HL-60 (cell line): ENCODE measurements at regions not wholly inside any gene's neighbourhood (a gene's known extent, or its start where the extent isn't known, plus 50 kb on each side); places are given as distances from the start of the nearest gene placed in this dataset.

Experiments used
- GABPA ChIP-seq: IDR thresholded peaks from 2 replicates; pipeline ENCODE4 v1.6.1; 2012; ENCODE audit warnings: low read depth
- POLR2AphosphoS5 ChIP-seq: IDR thresholded peaks from 2 replicates; pipeline ENCODE4 v1.6.1; 2012; ENCODE audit warnings: low read depth
- REST ChIP-seq: IDR thresholded peaks from 2 replicates; pipeline ENCODE4 v1.6.1; 2012; ENCODE audit warnings: low read depth; ENCODE audit not compliant: insufficient replicate concordance
- SPI1 ChIP-seq: IDR thresholded peaks from 2 replicates; pipeline ENCODE4 v1.6.1; 2012; ENCODE audit warnings: low read depth, mild to moderate bottlenecking, borderline replicate concordance
- TF ChIP-seq, protein P1 (sequence below): IDR thresholded peaks from one replicate; pipeline ENCODE4 v1.5.1; 2011; ENCODE audit warnings: low read length, control low read depth, inconsistent platforms; ENCODE audit not compliant: insufficient read depth

DNA sequence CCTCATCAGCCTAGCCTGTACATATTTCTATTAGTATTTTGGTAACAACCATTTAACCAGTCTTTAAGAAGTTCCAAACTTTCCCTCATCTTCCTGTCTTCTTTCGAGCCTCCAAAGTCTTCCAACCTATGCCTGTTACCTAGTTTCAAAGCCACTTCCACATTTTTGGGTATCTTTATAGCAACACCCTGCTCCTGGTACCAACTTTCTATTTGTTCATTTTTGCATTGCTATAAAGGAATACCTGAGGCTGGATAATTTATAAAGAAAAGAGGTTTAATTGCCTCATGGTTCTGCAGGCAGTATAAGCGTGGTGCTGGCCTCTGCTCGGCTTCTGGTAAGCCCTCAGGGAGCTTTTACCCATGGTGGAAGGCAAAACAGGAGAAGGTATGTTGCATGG is 578.8 kb upstream of the AUTS2 start:
- TF ChIP-seq, protein P1, sequence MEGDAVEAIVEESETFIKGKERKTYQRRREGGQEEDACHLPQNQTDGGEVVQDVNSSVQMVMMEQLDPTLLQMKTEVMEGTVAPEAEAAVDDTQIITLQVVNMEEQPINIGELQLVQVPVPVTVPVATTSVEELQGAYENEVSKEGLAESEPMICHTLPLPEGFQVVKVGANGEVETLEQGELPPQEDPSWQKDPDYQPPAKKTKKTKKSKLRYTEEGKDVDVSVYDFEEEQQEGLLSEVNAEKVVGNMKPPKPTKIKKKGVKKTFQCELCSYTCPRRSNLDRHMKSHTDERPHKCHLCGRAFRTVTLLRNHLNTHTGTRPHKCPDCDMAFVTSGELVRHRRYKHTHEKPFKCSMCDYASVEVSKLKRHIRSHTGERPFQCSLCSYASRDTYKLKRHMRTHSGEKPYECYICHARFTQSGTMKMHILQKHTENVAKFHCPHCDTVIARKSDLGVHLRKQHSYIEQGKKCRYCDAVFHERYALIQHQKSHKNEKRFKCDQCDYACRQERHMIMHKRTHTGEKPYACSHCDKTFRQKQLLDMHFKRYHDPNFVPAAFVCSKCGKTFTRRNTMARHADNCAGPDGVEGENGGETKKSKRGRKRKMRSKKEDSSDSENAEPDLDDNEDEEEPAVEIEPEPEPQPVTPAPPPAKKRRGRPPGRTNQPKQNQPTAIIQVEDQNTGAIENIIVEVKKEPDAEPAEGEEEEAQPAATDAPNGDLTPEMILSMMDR, result no peak
- TF ChIP-seq POLR2AphosphoS5 (no peak), REST (no peak), GABPA (no peak), SPI1 (no peak)
